GM12878 (cell line): ENCODE measurements at regions not wholly inside any gene's neighbourhood (a gene's known extent, or its start where the extent isn't known, plus 50 kb on each side); places are given as distances from the start of the nearest gene placed in this dataset.

ENCODE experiments used
- ATAC-seq: fragments of 200-7000 bp; cut with Tn5 transposase; 3 replicates; pipeline ENCODE4 v1.9.1; 2020; ENCODE audit warnings: mild to moderate bottlenecking, moderate library complexity
- BruUV-seq: library from RNA; stranded (reverse); fragments of 400-500 nt; replicated peaks from 2 replicates; lab custom pipeline; 2021; lab: Mats Ljungman, UMichigan
- CTCF ChIA-PET: fragments of 300-600 bp; sonication (Branson Sonifier 250); formaldehyde crosslinking; extraction: SDS; loops from one replicate; lab custom pipeline; 2021; ENCODE audit warnings: inconsistent platforms; lab: Yijun Ruan, JAX
- POLR2A ChIA-PET: fragments of 350-600 bp; formaldehyde crosslinking; extraction: SDS; loops from one replicate; lab custom pipeline; 2021; ENCODE audit warnings: inconsistent platforms; lab: Charles Lee
- RAD21 ChIA-PET: fragments of 300-600 bp; sonication (Branson Sonifier 250); formaldehyde crosslinking; loops from one replicate; lab custom pipeline; 2023; ENCODE audit warnings: antibody characterized with exemption; ENCODE audit not compliant: unreplicated experiment; lab: Charles Lee
- SMC1A ChIA-PET: fragments of 300-600 bp; sonication (Branson Sonifier 250); formaldehyde crosslinking; loops from one replicate; lab custom pipeline; 2023; ENCODE audit not compliant: unreplicated experiment, uncharacterized antibody; lab: Charles Lee
- DNase-seq: peaks from one replicate; pipeline ENCODE4 v3.0.0-alpha.2; 2011; ENCODE audit warnings: low read depth, low spot score
- FAIRE-seq: peaks from 3 replicates; lab custom pipeline; 2011; peaks lifted over from hg19 to GRCh38; lab: Jason Lieb, UNC
- H2AFZ ChIP-seq: 2 replicates; pipeline ENCODE4 v1.6.0; 2011; ENCODE audit warnings: low read depth, low read length, control low read depth; ENCODE audit not compliant: control insufficient read depth
- H3K27ac ChIP-seq: 2 replicates; pipeline ENCODE4 v1.5.1; 2011; ENCODE audit warnings: control low read depth; ENCODE audit not compliant: control insufficient read depth, insufficient read depth
- H3K27me3 ChIP-seq, 2 experiments: replicated peaks in 1 of 2; 2 replicates each; pipeline versions ENCODE4 v1.6.0 to v1.6.1; 2011; ENCODE audit warnings: low read length in 1 of 2; ENCODE audit not compliant: control insufficient read depth in 2 of 2, insufficient read depth in 2 of 2
- H3K36me3 ChIP-seq, 2 experiments: 2 replicates each; pipeline ENCODE4 v1.5.1; 2011; ENCODE audit warnings: low read length in 1 of 2; ENCODE audit not compliant: control insufficient read depth in 2 of 2, insufficient read depth in 2 of 2
- H3K4me1 ChIP-seq: 2 replicates; pipeline ENCODE4 v1.6.1; 2011; ENCODE audit warnings: mild to moderate bottlenecking, low read length, moderate library complexity, mixed read lengths; ENCODE audit not compliant: control insufficient read depth, insufficient read depth
- H3K4me2 ChIP-seq: 2 replicates; pipeline ENCODE4 v1.6.0; 2011; ENCODE audit warnings: control low read depth; ENCODE audit not compliant: control insufficient read depth, insufficient read depth
- H3K4me3 ChIP-seq: fragments of 200-600 bp; sonication (generic); 2 replicates; pipeline ENCODE4 v1.5.1; 2016
- H3K79me2 ChIP-seq: 2 replicates; pipeline ENCODE4 v1.6.0; 2011; ENCODE audit warnings: low read length; ENCODE audit not compliant: control insufficient read depth, insufficient read depth
- H3K9ac ChIP-seq: 2 replicates; pipeline ENCODE4 v1.8.0; 2011; ENCODE audit warnings: low read length, control low read depth, mixed read lengths; ENCODE audit not compliant: control insufficient read depth, insufficient read depth
- H3K9me3 ChIP-seq: replicated peaks from 3 replicates; pipeline ENCODE4 v1.5.1; 2011; ENCODE audit warnings: mild to moderate bottlenecking, low read length; ENCODE audit not compliant: control insufficient read depth, insufficient read depth
- H4K20me1 ChIP-seq: 2 replicates; pipeline ENCODE4 v1.6.0; 2011; ENCODE audit not compliant: control insufficient read depth, insufficient read depth
- BCLAF1 ChIP-seq: fragments of 450-650 bp; IDR thresholded peaks from 2 replicates; pipeline ENCODE4 v1.6.1; 2017; ENCODE audit warnings: antibody characterized with exemption, mild to moderate bottlenecking, moderate library complexity
- BMI1 ChIP-seq: fragments of 450-650 bp; IDR thresholded peaks from 2 replicates; pipeline ENCODE4 v1.6.1; 2016; ENCODE audit warnings: mild to moderate bottlenecking, moderate library complexity, borderline replicate concordance
- CTCF ChIP-seq, 3 experiments: IDR thresholded peaks in 2 of 3; conservative IDR thresholded peaks in 1 of 3; 2 replicates each; pipeline ENCODE4 v1.5.1; 2011; ENCODE audit warnings: low read depth in 3 of 3, low read length in 3 of 3, mild to moderate bottlenecking in 3 of 3, control low read depth in 2 of 3, moderate library complexity in 2 of 3, inconsistent platforms in 1 of 3, mixed read lengths in 1 of 3; ENCODE audit not compliant: control insufficient read depth in 2 of 3, insufficient read depth in 1 of 3; ENCODE audit errors: extremely low read depth in 1 of 3
- FOXM1 ChIP-seq: IDR thresholded peaks from 2 replicates; pipeline ENCODE4 v1.6.1; 2012; ENCODE audit warnings: low read depth, mild to moderate bottlenecking, inconsistent platforms, low read length, moderate library complexity
- KAT2A ChIP-seq: conservative IDR thresholded peaks from 2 replicates; pipeline ENCODE4 v1.6.1; 2011; ENCODE audit warnings: low read depth, low read length; ENCODE audit not compliant: control insufficient read depth
- NFYB ChIP-seq: IDR thresholded peaks from 2 replicates; pipeline ENCODE4 v1.6.1; 2011; ENCODE audit warnings: low read depth, mild to moderate bottlenecking, low read length, improper control_type of control experiment, moderate library complexity; ENCODE audit not compliant: insufficient read depth
- POLR2AphosphoS5 ChIP-seq: IDR thresholded peaks from 2 replicates; pipeline ENCODE4 v1.6.1; 2011; ENCODE audit warnings: mild to moderate bottlenecking, low read length, inconsistent platforms
- SMC3 ChIP-seq: IDR thresholded peaks from 2 replicates; pipeline ENCODE4 v1.6.1; 2011; ENCODE audit warnings: low read length, improper control_type of control experiment, borderline replicate concordance
- SP1 ChIP-seq: IDR thresholded peaks from one replicate; pipeline ENCODE4 v1.6.1; 2011; ENCODE audit warnings: low read depth, low read length
- SREBF1 ChIP-seq: IDR thresholded peaks from 2 replicates; pipeline ENCODE4 v1.6.1; 2012; ENCODE audit warnings: mild to moderate bottlenecking, low read length
- TARDBP ChIP-seq: IDR thresholded peaks from 2 replicates; pipeline ENCODE4 v1.6.1; 2016; ENCODE audit warnings: borderline replicate concordance
- ZBTB11 ChIP-seq: fragments of 450-650 bp; formaldehyde crosslinking; IDR thresholded peaks from 2 replicates; pipeline ENCODE4 v1.5.0; 2022; ENCODE audit warnings: mild to moderate bottlenecking, missing genetic modification characterization
- ZNF384 ChIP-seq: IDR thresholded peaks from 2 replicates; pipeline ENCODE4 v1.6.1; 2012; ENCODE audit warnings: low read depth, mild to moderate bottlenecking, low read length, improper control_type of control experiment, borderline replicate concordance
- ZZZ3 ChIP-seq: IDR thresholded peaks from 2 replicates; pipeline ENCODE4 v1.6.1; 2011; ENCODE audit warnings: low read depth; ENCODE audit not compliant: control insufficient read depth, insufficient read length
- WGBS: methylation state at CpG from one replicate; pipeline ENCODE4 v1.1.6; 2016; ENCODE audit warnings: low lambda C conversion rate; ENCODE audit not compliant: insufficient replicate concordance, insufficient coverage; ENCODE audit errors: missing lambda C conversion rate; 5-methylcytosine and 5-hydroxymethylcytosine counted together
- in situ Hi-C: fragments of 300-500 bp; cut with MboI; formaldehyde crosslinking; loops from 9 replicates; pipeline ENCODE4 v1.14.3; 2018; ENCODE audit warnings: mixed read lengths
- intact Hi-C: fragments of 100-400 bp; cut with micrococcal nuclease; formaldehyde crosslinking; loops from one replicate; pipeline ENCODE4 v1.14.2; 2022; ENCODE audit not compliant: unreplicated experiment

DNA sequence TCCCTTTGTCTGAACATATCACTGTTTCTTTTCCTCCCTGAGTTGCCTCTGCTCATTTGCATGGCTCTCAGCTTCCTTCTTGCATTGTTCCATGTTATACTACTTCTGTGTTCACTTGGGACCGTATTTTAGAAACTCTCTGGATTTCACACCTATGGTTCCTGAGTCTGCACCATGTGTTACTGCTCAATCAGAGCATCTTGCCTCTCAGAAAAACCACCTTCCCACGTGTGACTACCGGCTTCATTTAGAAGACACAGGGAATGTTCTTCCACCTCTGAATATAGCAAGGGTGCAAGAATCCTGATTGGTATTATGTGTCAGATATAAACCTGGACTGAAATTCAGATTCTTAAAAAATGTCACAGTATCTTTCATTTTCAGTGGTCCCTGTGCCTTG, 731.2 kb downstream of the TDRD15 start:
- no peak for ATAC-seq
- ChIA-PET RAD21 (no interaction called here), SMC1A (no interaction called here), CTCF (no interaction called here), POLR2A (no interaction called here)
- Histone ChIP-seq H3K27me3 (no peaks in the 10 kb centered on the region), H3K9ac (no peak overlapping the region), H3K36me3 (no peaks in the 10 kb centered on the region), H3K27ac (no peak overlapping the region), H3K4me1 (no peaks in the 10 kb centered on the region), H3K9me3 (no peaks in the 10 kb centered on the region), H3K4me3 (no peak overlapping the region), H4K20me1 (no peaks in the 10 kb centered on the region), H2AFZ (no peak overlapping the region), H3K79me2 (no peaks in the 10 kb centered on the region), H3K4me2 (no peak overlapping the region)
- DNase-seq: no peak
- WGBS: 25% methylated on average over 3 of the region's 3 CpGs
- FAIRE-seq: no peak
- intact Hi-C loops: no loop called here
- TF ChIP-seq BMI1 (no peak), CTCF (IDR thresholded peaks at IDR 0.05 in 2 of 3, conservative IDR thresholded peaks at IDR 0.05 in 1 of 3; ENCODE audit: control insufficient read depth in 2 of 3, extremely low read depth in 1 of 3, insufficient read depth in 1 of 3, low read depth in 3 of 3, low read length in 3 of 3) (no peak), POLR2AphosphoS5 (no peak), FOXM1 (no peak), NFYB (no peak), ZNF384 (no peak), BCLAF1 (no peak), SREBF1 (no peak), ZBTB11 (no peak), SP1 (no peak), ZZZ3 (no peak), KAT2A (no peak), SMC3 (no peak), TARDBP (no peak)
- in situ Hi-C loops: no loop called here
- BruUV-seq: no TSS peak
